ENCODE measurements at regions not wholly inside any gene's neighbourhood (a gene's known extent, or its start where the extent isn't known, plus 50 kb on each side); places are given as distances from the start of the nearest gene placed in this dataset.

DNA sequence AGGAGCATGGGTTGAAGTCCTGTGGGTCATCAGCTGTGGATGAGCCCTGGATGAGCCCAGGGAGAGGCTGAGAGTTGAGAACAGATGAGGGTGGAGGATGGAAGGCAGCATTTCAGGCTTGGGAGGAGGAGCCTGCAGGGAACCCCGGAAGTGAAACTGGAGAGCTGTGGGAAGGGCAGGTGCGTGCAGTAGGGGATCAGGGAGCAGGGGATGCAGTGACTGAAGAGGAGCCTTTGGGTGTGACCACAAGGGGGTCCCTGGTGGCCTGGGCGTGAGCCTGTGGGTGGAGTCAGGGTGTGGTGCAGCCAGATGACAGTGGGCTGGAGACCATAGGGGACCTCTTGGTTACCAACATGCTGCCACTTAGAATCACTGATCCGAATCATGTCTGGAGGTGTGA, 115.5 kb downstream of the PAPOLA start:
- DNase-seq (ENCODE audit: low read depth) = no peak

DNA sequence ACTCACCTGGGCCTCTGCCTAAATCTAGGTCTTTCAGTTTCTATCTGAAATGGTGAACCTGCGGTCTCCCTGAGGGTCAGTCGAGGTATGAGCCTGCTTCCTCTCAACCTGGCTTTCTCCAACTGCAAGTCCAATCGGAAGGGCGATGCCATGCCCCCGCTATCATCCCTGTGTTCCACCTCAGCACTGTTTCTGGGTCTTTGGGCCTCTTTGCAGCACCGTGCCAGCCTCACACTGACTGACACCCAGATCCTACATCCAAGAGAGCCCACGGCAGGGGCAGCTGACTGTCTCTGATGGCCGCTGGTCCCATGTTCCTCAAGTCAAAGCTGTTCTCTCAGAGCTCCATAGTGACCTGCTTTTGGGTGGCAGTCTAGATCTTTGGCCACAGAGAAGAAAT, 120.7 kb downstream of the PAPOLA start:
- no peak for DNase-seq (ENCODE audit: low read depth)

DNA sequence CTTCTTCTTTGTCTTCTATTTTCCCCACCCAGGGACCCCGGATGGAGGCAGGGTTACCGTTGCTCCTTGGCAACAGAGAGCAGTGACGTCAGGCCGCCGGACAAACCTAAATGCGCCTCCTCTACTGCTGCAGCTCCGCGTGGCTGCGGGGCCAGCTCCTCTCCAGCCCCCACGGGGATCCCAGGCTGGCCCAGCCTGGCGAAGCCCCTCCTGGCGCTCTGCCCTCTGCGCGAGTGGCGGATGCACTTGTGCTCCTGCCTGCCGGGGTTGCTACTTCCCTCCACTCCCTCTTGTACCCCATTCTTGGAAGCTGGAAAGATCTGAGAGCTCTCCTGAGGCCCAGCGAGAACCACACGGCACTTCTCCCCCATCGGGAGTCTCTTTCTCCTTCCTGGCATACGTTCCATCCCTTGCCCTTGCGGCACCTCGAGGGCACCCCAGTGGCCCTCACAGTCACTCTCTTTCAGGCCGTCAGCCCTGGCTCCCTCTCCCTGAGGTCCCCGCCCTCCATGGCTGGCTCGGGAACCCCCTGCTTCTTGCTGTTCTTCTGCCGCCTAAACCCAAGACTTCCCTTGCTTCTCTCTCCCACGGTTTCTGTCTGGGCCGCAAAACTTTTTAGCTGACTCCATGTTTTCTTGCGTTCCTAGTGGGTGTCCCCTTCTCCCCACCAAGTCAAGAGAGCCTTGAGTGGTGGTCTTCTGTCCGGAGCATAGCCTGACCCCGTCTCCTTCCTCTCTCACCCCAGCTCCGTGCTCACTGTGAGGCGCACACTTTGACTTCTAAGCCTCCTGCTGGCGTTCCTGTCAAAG, 121.7 kb downstream of the PAPOLA start:
- no peak for DNase-seq (ENCODE audit: low read depth)

DNA sequence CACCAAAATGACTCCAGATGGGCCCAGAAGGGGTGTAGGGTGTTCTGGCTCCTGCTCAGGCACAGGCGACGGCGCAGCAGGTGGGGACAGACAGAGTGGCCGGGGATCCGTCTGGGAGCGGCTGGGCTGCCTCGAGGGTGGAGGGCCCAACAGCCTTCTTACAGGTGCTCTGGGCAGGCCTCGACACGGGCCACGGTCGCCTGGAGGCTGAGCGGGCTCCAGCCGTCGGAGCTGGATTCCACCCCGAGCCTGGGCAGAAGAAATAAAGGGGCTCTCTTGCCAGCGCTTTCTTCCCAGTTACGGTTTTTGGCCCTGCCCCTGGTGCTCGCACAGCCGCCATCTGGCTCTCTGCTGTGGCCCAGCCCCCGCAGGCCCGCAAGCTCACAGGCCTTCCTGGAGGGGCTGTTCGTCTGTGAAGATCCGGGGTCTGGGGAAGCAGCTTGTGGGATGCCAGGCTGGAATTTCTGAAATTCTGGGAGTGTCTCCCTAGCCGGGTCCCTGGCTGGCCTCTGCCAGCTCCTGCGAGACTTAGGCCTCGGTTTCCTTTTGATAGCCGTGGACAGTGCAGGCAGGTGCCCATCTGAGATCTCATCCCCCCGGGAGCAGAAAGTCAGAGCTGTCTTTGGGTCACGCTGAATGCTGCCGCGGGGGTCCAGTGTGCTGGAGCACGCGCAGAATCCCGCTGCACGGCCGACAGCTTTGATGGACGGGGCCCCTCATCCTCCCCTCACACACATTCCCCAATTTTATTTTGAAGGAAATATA, 122.7 kb downstream of the PAPOLA start:
- no peak for DNase-seq (ENCODE audit: low read depth)

DNA sequence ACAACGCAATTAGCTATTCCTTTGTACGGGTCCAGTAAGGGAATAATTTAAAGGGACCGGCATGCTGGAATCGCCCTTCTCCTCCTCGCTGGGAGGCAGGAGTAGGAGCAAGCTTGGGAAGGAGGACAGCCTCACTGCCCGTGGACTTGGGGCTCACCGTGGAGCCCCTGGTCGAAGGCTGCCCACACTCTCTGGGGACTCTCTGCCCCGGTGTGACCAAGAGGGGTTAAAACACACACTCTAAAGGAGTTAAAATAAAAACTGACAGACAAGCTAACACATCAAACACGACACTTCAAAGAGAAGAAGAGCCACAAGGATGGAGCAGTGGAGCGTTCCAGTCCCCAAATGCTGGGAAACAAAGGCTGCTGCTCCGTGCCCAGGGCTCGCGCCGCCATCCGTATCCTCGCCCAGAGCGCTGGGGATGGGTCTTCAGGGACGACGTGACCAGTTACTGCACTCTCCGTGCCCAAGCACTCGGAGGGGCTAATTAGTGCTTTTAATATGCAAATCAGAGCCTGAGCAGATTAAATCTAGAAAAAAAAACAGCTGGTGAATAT, 123.3 kb downstream of the PAPOLA start:
- DNase-seq (ENCODE audit: low read depth) = no peak

DNA sequence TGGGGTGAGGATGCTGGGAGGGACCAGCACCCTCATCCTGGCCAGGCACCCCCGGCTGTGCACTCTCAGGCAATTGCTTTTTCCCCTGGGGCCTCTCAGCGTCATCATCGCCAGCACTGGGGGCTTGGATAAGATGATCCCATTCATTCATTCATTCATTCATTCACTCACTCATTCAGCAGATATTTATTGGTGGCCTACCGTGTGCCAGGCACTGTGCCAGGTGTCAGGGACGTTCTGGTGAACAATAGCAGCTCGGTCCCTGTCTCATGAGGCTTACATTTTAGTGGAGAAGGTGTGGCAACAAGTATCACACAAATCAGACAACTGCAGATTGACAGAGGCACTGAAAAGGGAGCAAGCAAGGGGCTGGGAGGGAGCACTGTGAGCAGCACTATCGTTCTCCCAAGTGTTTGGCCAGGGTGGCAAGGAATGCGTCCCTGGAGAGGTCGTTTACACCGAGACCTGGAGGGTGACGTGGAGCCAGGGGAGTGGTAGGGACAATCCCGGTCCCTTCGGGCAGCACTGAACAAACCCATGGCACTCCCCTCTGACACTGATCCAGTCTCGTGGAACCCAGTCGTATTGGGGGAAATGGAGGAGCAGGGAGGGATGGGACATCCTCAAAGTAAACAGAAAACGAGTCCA, 124.1 kb downstream of the PAPOLA start:
- DNase-seq (ENCODE audit: low read depth) = no peak

DNA sequence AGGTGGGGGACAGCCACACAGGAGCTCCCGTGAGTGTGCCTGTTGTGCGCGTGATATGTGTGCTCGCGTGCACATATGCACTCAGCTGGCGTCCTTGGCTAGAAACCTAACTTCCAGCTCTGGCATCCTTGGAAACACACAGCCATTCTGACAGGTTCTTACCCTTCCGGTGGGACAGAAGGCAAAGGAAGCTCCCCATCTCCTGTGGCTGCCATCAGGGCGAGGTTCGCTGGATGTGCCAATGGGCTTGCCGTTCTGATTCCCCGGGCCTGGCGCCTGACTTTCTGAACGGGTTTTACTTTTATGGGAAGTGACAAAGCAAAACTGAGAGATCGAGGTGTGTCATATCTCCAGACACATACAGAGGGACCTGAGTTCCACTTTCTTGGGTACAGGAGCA, 124.7 kb downstream of the PAPOLA start:
- DNase-seq (ENCODE audit: low read depth) = peak; percentile 6

DNA sequence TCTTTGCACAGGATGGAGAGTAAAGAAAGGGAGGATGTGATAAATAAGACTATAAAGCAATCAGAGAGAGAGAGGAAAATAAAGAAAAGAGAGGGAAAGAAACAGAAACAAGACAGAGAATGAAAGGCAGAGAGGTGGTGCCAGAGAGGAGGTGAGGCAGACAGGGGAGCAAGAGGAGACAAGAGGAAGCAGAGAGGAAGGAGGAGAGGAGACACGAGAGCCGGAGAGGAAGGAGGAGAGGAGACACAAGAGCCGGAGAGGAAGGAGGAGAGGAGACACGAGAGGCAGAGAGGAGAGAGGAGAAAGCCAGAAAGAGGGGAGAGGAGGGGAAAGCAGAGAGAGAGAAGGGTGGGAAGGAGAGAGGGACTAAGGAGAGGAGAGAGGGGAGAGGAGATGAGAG, 125.2 kb downstream of the PAPOLA start:
- no peak for DNase-seq (ENCODE audit: low read depth)

DNA sequence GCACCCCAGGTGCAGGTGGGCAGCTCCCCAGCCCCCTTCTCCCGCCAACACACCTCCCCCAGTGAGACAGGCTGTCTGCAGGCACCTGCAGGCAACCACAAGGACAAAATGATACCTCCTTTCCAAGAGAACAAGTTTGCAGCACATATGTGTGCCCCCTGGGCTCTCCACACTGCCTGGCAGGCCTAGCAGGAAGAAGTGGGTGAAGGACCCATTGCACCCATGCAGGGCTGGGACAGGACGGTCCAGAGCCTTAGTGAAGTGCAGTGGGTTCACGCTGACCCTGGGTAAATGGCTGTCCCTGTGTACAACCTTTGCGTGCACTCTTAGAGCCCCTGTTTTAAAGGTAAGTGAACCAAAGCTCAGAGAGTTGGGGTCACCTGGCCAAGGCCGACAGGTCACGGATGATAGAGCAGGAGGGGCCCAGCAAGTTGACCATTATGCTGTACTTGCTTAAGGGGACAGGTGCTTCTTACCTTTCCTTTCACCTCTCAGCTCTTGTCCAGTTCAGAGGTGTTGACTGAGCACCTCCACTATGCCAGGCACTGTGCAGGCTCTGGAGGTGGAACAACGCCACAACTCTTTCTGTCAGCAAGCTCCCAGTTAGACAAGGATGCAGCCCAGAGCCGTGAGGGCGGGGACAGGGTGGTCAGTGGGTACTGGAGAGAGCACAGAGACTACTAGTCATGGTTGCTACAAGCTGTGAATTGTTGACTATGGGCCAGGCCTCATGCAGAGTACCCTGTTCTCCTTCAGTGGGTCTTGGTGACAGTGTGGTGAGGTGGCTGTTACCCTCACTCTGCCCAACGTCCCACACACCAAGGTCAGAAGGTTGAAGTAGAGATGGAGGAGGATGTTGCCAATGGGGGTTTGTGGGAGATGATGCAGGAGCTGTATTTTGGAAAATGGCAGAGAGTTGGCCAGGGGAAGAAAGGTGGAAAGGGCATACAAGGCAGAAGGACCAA, 125.9 kb downstream of the PAPOLA start:
- DNase-seq (ENCODE audit: low read depth) = no peak

DNA sequence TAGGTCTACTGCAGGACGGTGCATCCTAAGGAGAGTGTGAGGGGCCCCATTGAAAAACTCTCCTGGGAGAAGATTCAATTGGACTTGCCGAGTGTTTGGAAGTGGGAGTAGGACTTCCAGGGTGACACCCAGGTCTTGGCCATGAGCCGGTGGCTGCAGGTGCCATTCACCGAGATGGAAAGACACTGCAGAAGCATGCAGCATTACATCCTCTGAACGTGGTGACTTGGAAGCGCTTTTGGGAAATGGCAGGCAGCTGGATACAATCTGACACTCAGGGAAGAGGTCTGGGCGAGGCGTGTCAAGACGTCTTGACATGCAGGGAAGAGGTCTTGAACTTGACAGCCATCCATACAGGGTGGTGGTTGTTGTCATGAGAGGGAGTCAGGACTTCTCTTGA, 126.9 kb downstream of the PAPOLA start:
- DNase-seq (ENCODE audit: low read depth) = no peak

DNA sequence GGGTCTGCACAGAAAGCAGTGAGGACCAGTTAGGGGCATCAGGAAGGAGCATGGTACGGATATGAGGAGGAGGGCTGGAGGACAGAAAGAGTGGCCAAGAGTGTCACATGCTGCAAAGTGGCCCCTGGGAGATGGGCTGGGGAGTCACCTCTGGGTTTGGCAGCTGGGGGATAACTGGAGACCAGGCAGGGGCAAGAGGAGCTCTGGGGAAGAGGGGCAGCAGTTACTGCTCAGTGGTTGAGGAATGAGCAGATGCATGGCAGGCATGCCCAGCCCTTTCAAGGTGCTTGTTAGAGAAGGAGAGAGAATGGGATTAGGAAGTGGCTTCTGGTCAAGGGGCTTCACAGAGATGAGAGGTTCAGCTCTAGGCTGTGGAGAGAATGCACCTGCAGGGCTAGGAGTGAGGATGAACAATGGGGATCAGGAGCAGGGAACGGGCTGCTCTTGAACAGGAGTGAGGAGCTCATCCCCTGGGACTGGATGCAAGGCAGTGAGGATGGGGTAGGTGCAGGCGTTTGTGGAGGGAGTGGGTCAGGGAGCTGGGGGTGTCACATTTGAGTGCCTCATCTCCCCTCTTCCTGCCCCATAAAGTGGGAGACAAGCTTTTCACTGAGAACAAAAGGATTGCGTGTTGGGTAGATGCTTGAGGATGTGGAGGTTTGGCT, 127.5 kb downstream of the PAPOLA start:
- DNase-seq (ENCODE audit: low read depth) = no peak

DNA sequence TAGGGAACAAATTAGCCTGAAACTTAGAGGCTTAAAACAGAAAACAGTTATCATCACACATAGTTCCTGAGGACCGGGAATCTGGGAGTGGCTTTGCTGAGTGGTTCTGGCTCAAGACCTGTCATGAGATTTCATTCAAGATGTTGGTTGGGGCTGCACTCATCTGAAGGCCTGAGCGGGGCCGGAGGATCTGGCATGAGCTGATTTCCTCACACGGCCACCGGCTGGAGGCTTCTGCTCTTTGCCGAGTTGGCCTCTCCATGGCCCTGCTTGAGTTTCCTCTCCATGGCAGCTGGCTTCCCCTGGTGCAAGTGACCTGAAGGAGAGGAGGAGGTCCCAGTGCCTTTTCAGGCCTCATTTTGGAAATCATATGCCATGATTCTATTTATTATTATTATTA, 128.1 kb downstream of the PAPOLA start:
- DNase-seq (ENCODE audit: low read depth) = no peak

DNA sequence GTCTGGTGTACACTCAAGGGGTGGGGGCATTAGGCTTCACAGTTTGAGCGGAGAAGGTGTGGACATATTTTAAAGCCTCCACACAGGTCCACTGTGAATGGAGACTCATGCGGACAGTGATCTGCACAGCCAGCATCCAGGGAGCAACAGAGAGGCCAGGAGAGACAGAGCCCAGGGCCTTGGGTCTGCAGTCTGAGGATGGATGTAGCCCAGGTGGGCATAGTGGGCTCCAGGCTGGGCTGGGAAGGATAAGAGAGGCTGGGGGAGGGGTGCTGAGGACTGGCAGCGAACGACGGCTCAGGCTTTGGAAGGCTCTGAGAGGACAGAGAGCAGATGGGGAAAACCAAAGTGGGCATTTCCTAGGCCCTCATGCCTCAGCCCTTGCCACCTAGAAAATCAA, 128.8 kb downstream of the PAPOLA start:
- no peak for DNase-seq (ENCODE audit: low read depth)

DNA sequence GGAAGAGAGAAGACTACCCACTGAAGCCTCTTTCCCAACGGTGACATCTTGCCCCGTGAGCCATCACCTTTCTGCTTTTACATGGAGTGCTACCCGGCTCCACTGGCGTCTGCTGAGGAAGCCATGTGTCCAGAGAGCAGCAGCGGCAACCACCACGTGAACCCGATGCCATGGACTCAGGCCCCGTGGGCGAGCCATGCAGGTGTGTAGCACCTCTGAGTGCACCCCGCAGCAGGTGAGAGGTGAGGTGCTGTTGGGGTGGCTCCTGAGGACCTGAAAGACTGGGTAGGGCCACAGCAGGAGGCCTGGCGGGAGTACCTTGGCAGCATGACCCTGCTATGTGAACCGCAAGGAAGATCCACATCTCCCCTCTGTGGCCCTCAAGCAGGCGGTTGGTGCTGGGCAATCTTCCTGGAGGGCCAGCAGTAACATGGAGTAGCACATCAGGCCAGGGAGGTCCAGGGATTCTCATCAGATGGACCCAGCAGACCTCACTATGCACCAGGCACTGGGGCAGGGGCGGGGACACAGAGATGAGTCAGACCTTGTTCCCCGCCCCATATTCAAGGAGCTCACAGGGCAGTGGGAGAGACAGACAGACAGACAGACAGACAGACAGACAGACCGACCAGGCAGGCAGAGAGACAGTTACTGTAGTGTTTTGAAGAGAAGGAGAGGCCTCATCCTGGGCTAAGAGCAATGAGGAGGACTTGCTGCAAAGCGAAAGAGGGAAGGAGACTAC, 129.6 kb downstream of the PAPOLA start:
- no peak for DNase-seq (ENCODE audit: low read depth)

DNA sequence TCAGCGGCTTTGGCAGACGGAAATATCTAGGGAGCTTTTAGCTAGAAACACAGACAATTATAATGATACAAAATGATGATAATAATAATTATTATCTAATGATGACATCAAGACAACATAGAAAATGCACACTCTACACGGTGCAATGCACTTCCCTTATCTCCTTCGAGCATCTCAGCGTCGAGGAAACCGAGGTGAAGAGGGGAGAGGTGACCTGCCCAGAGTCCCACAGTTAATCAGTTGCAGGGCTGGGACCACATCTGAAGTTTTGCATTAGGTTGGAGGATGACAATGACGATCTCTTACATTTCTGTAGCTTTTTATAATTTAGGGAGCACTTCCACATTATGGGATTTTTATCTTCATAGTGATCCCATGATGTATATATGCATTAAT, 130.2 kb downstream of the PAPOLA start:
- no peak for DNase-seq (ENCODE audit: low read depth)

DNA sequence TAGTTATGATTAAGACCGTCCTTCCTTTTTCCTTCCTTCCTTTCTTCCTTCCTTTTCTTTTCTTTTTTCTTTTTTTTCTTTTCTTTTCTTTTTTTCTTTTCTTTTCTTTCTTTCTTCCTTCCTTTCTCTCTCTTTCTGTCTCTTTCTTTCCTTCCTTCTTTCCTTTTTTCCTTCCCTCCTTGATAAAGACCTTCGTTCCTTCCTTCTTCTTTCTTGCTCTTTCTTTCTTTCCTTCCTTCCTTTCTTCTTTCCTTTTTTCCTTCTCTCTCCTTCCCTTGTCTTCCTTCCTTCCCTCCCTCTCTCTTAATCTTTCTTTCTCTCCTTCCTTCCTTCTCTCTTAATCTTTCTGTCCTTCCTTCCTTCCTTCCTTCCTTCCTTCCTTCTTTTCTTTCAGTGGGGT, 130.9 kb downstream of the PAPOLA start:
- DNase-seq (ENCODE audit: low read depth) = no peak

DNA sequence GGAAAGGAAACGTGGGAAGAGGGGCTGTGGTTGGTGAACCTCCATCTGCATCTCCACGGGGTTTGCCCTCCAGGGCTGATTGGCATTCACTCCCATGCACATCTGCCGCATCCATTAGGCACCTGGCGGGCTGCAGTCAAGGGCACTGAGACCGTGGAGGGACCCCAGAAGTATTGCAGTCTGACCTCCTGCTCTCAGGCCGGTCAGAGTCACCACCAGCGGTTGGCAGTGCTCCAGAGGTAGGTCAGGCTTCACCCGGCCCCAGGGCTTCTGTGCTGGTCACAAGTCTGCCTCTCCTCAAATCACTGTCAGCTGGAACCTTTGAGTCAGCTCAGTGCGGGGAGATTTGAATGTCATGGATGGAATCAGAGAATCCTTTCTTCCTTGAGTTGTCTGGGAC, 132.3 kb downstream of the PAPOLA start:
- DNase-seq (ENCODE audit: low read depth) = no peak

DNA sequence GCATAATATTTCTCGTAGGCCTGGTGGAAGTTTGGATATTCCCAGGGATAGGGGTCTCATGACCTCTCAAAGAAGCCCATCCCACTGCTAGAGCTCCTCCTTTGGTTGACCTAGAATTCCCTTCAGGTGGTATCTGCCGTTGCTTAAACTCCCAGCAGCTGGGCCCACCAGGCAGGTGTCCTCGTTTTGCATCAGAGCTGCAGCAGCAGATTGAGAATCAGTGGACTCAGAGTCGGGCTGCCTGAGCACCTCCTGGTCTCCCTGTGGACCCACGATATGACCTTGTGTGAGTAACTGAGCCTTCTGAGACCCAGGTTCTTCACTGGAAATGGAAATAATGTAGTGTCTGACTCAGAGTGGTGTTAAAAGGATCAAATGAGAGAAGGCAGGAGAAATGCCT, 132.7 kb downstream of the PAPOLA start:
- DNase-seq (ENCODE audit: low read depth) = no peak

DNA sequence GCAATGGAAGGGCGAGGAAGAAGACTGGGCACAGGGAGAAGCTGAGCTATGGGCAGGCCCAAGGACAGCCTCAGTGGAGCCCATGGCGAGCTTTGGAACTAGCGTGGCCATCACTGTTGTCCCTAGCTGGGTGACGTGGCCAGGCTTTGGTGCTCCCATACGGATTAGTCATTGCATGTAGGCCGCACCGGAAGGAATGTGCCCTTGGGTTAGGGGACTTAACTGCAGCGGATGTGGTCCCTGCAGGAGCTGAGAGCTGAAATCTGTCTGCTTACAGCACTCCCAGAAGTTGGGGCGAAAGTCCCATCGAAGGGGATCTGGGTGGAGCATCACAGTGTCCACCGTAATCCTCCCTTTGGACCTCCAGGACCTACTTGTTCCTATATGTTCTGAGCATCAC, 133.7 kb downstream of the PAPOLA start:
- DNase-seq (ENCODE audit: low read depth) = no peak

DNA sequence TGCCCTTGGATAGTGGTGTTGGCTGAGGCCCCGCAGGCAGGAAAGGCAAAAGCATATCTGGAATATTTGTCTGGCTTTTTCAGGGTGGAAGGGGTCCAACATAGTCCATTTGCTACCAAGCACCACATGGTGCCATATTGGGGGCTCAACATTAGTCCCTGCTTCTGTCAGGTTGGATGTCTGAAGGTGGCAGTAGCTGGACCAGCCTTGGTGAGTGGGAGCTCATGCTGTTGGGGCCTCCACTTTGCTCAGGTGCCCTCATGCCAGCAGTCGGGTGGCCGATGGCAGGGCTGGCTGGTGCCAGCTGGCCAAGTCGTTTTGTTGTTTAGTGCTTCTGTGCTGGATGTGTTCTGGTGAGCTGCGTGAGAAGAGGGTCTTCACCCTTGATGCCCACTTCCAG, 135.3 kb downstream of the PAPOLA start:
- no peak for DNase-seq (ENCODE audit: low read depth)
